Left lung (tissue), 4 donors: ENCODE measurements at regions not wholly inside any gene's neighbourhood (a gene's known extent, or its start where the extent isn't known, plus 50 kb on each side); places are given as distances from the start of the nearest gene placed in this dataset.

Experiments used
- ATAC-seq: fragments of 200-7000 bp; cut with Tn5 transposase; one replicate; pipeline ENCODE4 v1.9.1; 2020; ENCODE audit warnings: moderate library complexity
- DNase-seq, 4 donors: peaks; one replicate each; pipeline ENCODE4 v3.0.0-alpha.2; 2013 to 2020
- H3K27ac ChIP-seq, 2 donors: fragments of 200-600 bp; sonication (generic) in 1 of 2; one replicate each; pipeline versions ENCODE4 v1.5.0 to v1.8.0; 2020 to 2021
- H3K27me3 ChIP-seq, 2 donors: fragments of 200-600 bp; sonication (generic) in 1 of 2; one replicate each; pipeline versions ENCODE4 v1.5.0 to v1.8.0; 2020 to 2021
- H3K36me3 ChIP-seq, 2 donors: fragments of 200-600 bp; sonication (generic) in 1 of 2; one replicate each; pipeline versions ENCODE4 v1.5.0 to v1.8.0; 2020 to 2021
- H3K4me1 ChIP-seq, 2 donors: fragments of 200-600 bp; one replicate each; pipeline ENCODE4 v1.8.0; 2021
- H3K4me3 ChIP-seq, 2 donors: fragments of 200-600 bp; sonication (generic) in 1 of 2; one replicate each; pipeline versions ENCODE4 v1.5.0 to v1.8.0; 2020 to 2021; ENCODE audit warnings: mild to moderate bottlenecking in 1 of 2
- H3K9me3 ChIP-seq, 2 donors: fragments of 200-600 bp; sonication (generic) in 1 of 2; one replicate each; pipeline versions ENCODE4 v1.5.0 to v1.8.0; 2020 to 2021
- intact Hi-C, 2 donors: fragments of 100-400 bp; cut with DNase I; formaldehyde crosslinking; loops; one replicate each; pipeline versions ENCODE4 v1.11.2 to v1.14.2; 2022
- TF ChIP-seq, protein P1 (sequence below), 2 donors: fragments of 200-600 bp; sonication (generic) in 1 of 2; IDR thresholded peaks; one replicate each; pipeline versions ENCODE4 v1.5.0 to v1.8.0; 2021; ENCODE audit warnings: antibody characterized with exemption in 2 of 2
- donor health status: DM: no; HTN: yes; CAD: no.
- donor health status: DM: no; HTN: no; CAD: no.

DNA sequence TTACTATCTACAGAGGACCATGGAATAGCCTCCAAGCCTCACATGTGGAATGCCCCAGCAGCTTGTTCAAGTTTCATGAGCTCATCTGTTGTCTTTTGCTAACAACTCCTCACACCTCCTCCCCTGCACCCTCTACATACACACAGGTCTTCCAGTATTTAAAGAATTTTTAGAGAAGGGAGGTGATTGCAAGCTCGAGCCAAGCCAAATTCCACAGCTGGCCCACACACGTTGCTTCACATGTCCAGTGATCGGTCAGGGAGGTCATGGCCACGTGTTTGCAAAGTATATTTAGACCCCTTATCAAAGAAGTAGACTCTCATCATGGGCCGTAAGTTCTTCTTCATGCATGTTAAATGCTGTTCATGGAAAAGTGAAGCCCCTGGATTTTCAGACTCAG is 281.7 kb downstream of the OSTF1 start:
- DNase-seq: no peak
- Histone ChIP-seq H3K27ac (no peak overlapping the region), H3K27me3 (no peaks in the 10 kb centered on the region), H3K4me3 (no peak overlapping the region), H3K36me3 (no peaks in the 10 kb centered on the region), H3K4me1 (no peaks in the 10 kb centered on the region), H3K9me3 (no peaks in the 10 kb centered on the region)
- ATAC-seq: no peak
- TF ChIP-seq, protein P1, sequence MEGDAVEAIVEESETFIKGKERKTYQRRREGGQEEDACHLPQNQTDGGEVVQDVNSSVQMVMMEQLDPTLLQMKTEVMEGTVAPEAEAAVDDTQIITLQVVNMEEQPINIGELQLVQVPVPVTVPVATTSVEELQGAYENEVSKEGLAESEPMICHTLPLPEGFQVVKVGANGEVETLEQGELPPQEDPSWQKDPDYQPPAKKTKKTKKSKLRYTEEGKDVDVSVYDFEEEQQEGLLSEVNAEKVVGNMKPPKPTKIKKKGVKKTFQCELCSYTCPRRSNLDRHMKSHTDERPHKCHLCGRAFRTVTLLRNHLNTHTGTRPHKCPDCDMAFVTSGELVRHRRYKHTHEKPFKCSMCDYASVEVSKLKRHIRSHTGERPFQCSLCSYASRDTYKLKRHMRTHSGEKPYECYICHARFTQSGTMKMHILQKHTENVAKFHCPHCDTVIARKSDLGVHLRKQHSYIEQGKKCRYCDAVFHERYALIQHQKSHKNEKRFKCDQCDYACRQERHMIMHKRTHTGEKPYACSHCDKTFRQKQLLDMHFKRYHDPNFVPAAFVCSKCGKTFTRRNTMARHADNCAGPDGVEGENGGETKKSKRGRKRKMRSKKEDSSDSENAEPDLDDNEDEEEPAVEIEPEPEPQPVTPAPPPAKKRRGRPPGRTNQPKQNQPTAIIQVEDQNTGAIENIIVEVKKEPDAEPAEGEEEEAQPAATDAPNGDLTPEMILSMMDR (IDR thresholded peaks at IDR 0.05): no peak
- intact Hi-C loops: no loop called here

- peaks cover 0 to 6% of the 10 kb centered on the region in 2 donors for H3K4me1 ChIP-seq
- H3K27ac ChIP-seq: no peak overlapping the region
- no peak overlapping the region for H3K4me3 ChIP-seq
- H3K27me3 ChIP-seq: no peaks in the 10 kb centered on the region
- ATAC-seq (peak; percentile 82), DNase-seq (peak in 1 of 4 donors; percentile 40)
- intact Hi-C loops: no loop called here
- H3K9me3 ChIP-seq: no peaks in the 10 kb centered on the region
- H3K36me3 ChIP-seq: no peaks in the 10 kb centered on the region
- TF ChIP-seq, protein P1 (IDR thresholded peaks at IDR 0.05): no peak
These were observed 284.4 kb downstream of the OSTF1 start for GRCh38 chr9:75372499-75373268.

- intact Hi-C loops: no loop called here
These were observed 288.5 kb downstream of the OSTF1 start for GRCh38 chr9:75376680-75377254.

GRCh38 chr9:75378036-75378435 is 289.7 kb downstream of the OSTF1 start:
- H3K4me3 ChIP-seq: no peak overlapping the region
- intact Hi-C loops: no loop called here
- ATAC-seq: peak; percentile 73

More at GRCh38 chr9:75376680-75377254, 288.5 kb downstream of the OSTF1 start:
- DNase-seq (no peak), ATAC-seq (no peak)
- peaks cover 0 to 7% of the 10 kb centered on the region in 2 donors for H3K4me1 ChIP-seq
- no peaks in the 10 kb centered on the region for H3K36me3 ChIP-seq
- peak overlapping the region in 1 of 2 donors; percentile 5 for H3K27ac ChIP-seq
- no peaks in the 10 kb centered on the region for H3K9me3 ChIP-seq
- TF ChIP-seq, protein P1 (IDR thresholded peaks at IDR 0.05): no peak
- no peaks in the 10 kb centered on the region for H3K27me3 ChIP-seq
- H3K4me3 ChIP-seq: no peak overlapping the region

DNA sequence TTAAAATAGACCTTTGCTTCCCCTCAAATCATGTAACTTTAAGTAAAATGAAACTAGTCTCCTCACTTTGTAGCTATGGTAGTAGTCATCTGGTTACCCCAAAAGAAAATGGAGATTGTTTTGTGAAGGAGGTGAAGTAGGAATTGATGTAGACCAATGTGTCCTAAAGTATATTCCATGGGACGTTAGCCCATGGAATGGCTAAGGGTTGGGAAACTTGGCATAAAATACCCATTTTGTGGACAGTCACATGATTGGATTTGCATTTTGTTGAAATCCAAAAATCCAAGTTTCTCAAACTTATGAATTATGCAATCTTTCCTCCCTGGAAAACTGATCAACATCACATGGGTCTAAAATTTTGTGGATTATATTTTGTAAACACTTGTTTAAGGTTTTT is 290.6 kb downstream of the OSTF1 start:
- H3K27me3 ChIP-seq: no peaks in the 10 kb centered on the region
- H3K4me1 ChIP-seq: peaks cover 0 to 7% of the 10 kb centered on the region in 2 donors
- TF ChIP-seq, protein P1 (IDR thresholded peaks at IDR 0.05): no peak
- ATAC-seq (no peak), DNase-seq (no peak)
- intact Hi-C loops: no loop called here
- peaks cover 0 to under 1% of the 10 kb centered on the region in 2 donors for H3K9me3 ChIP-seq
- no peak overlapping the region for H3K27ac ChIP-seq
- no peaks in the 10 kb centered on the region for H3K36me3 ChIP-seq
- no peak overlapping the region for H3K4me3 ChIP-seq

More at GRCh38 chr9:75378036-75378435, 289.7 kb downstream of the OSTF1 start:
- TF ChIP-seq, protein P1 (IDR thresholded peaks at IDR 0.05): no peak
- Histone ChIP-seq H3K9me3 (no peaks in the 10 kb centered on the region), H3K27ac (no peak overlapping the region), H3K27me3 (no peaks in the 10 kb centered on the region), H3K36me3 (no peaks in the 10 kb centered on the region), H3K4me1 (peaks cover 0 to 7% of the 10 kb centered on the region in 2 donors)
- DNase-seq: peak in 3 of 4 donors; percentile 10 to 54 (median 47)
